Activated CD4-positive, alpha-beta T cell treated with anti-CD3 and anti-CD28 coated beads for 36 hours (primary cell): ENCODE measurements at regions not wholly inside any gene's neighbourhood (a gene's known extent, or its start where the extent isn't known, plus 50 kb on each side); places are given as distances from the start of the nearest gene placed in this dataset.
A peak's percentile ranks its signal among the peaks of the same experiment; 100 is the strongest.
"Not testable (repeated sequence)": the region's sequence is repeated elsewhere in the genome, so short reads cannot be mapped to it uniquely, and the experiment has no call there.

Experiments used
- ATAC-seq: fragments of 200-7000 bp; cut with Tn5 transposase; one replicate; pipeline ENCODE4 v1.10.0; 2021; ENCODE audit warnings: mild to moderate bottlenecking, moderate library complexity
- CTCF ChIA-PET: fragments of 350-600 bp; sonication (Branson Sonifier 250); formaldehyde crosslinking; loops from one replicate; lab custom pipeline; 2021; ENCODE audit warnings: antibody characterized with exemption; lab: Charles Lee
- POLR2A ChIA-PET: fragments of 350-600 bp; sonication (Branson Sonifier 250); formaldehyde crosslinking; loops from one replicate; lab custom pipeline; 2021; ENCODE audit warnings: antibody characterized with exemption, inconsistent platforms; lab: Charles Lee
- DNase-seq: peaks from one replicate; pipeline ENCODE4 v3.0.0-alpha.2; 2020
- H3K27ac Mint-ChIP-seq: one replicate; pipeline ENCODE4 v1.8.0; 2021; ENCODE audit warnings: mixed read lengths
- H3K27me3 Mint-ChIP-seq: one replicate; pipeline ENCODE4 v1.8.0; 2021; ENCODE audit warnings: mixed read lengths
- H3K36me3 Mint-ChIP-seq: one replicate; pipeline ENCODE4 v1.8.0; 2021; ENCODE audit warnings: low read depth, mixed read lengths
- H3K4me1 Mint-ChIP-seq: one replicate; pipeline ENCODE4 v1.8.0; 2021; ENCODE audit warnings: mixed read lengths
- H3K4me3 Mint-ChIP-seq: one replicate; pipeline ENCODE4 v1.8.0; 2021; ENCODE audit warnings: mild to moderate bottlenecking, moderate library complexity, mixed read lengths
- H3K9me3 Mint-ChIP-seq: one replicate; pipeline ENCODE4 v1.8.0; 2021; ENCODE audit warnings: low read depth, mixed read lengths
- intact Hi-C, 2 experiments: fragments of 100-400 bp; cut with DNase I in 1 of 2; cut with micrococcal nuclease in 1 of 2; formaldehyde crosslinking; loops; one replicate each; pipeline versions ENCODE4 v1.14.2 to v1.15.1; 2022 to 2024; cut with DNase I, micrococcal nuclease

- DNase-seq (no peak), ATAC-seq (no peak)
- peaks cover 8% of the 10 kb centered on the region for H3K4me1 Mint-ChIP-seq
- ChIA-PET CTCF (interaction anchor here (0.6 kb wide), 1 partner anchor 152 kb away, joined by 3 read pairs; no protein-coding TSS in a partner anchor), POLR2A (no interaction called here)
- no peaks in the 10 kb centered on the region for H3K9me3 Mint-ChIP-seq
- no peaks in the 10 kb centered on the region for H3K27me3 Mint-ChIP-seq
- H3K4me3 Mint-ChIP-seq, result no peak overlapping the region
- no peak overlapping the region for H3K27ac Mint-ChIP-seq
- no peaks in the 10 kb centered on the region for H3K36me3 Mint-ChIP-seq
- intact Hi-C loops, result no loop called here
Observed at GRCh38 chr3:194189243-194189791, 53.4 kb downstream of the HES1 start.

GRCh38 chr3:194191850-194192249 is 55.9 kb downstream of the HES1 start:
- POLR2A ChIA-PET, H3K27me3 Mint-ChIP-seq, CTCF ChIA-PET, H3K36me3 Mint-ChIP-seq, ATAC-seq, H3K9me3 Mint-ChIP-seq, DNase-seq, intact Hi-C loops, H3K4me3 Mint-ChIP-seq, H3K27ac Mint-ChIP-seq: not testable (repeated sequence)
- peaks cover 12% of the 10 kb centered on the region for H3K4me1 Mint-ChIP-seq

- Mint-ChIP-seq H3K4me3 (no peak overlapping the region), H3K36me3 (no peaks in the 10 kb centered on the region), H3K27ac (no peak overlapping the region), H3K4me1 (peaks cover 12% of the 10 kb centered on the region), H3K27me3 (peaks cover 2% of the 10 kb centered on the region), H3K9me3 (no peaks in the 10 kb centered on the region)
- peak; percentile 27 for DNase-seq
- ATAC-seq, result peak; percentile 49
- ChIA-PET CTCF (no interaction called here), POLR2A (no interaction called here)
- intact Hi-C loops, result no loop called here
Observed at GRCh38 chr3:194194051-194194756, 58.3 kb downstream of the HES1 start.

GRCh38 chr3:194194757-194195085 is 58.8 kb downstream of the HES1 start:
- intact Hi-C loops, result no loop called here
- DNase-seq (no peak), ATAC-seq (no peak)
- H3K27ac Mint-ChIP-seq, result no peak overlapping the region
- ChIA-PET POLR2A (no interaction called here), CTCF (no interaction called here)
- no peaks in the 10 kb centered on the region for H3K9me3 Mint-ChIP-seq
- no peaks in the 10 kb centered on the region for H3K36me3 Mint-ChIP-seq
- no peak overlapping the region for H3K4me3 Mint-ChIP-seq
- peaks cover 2% of the 10 kb centered on the region for H3K27me3 Mint-ChIP-seq
- peaks cover 12% of the 10 kb centered on the region for H3K4me1 Mint-ChIP-seq

- POLR2A ChIA-PET, result no interaction called here
- Mint-ChIP-seq H3K27me3 (peaks cover 2% of the 10 kb centered on the region), H3K9me3 (no peaks in the 10 kb centered on the region), H3K4me3 (no peak overlapping the region), H3K36me3 (no peaks in the 10 kb centered on the region), H3K4me1 (peaks cover 12% of the 10 kb centered on the region), H3K27ac (no peak overlapping the region)
- DNase-seq (no peak), ATAC-seq (no peak)
- intact Hi-C loops, result no loop called here
- CTCF ChIA-PET, result no interaction called here
Observed at GRCh38 chr3:194195611-194196010, 59.7 kb downstream of the HES1 start.

GRCh38 chr3:194196876-194197275 is 60.9 kb downstream of the HES1 start:
- no peak overlapping the region for H3K4me3 Mint-ChIP-seq
- CTCF ChIA-PET, result no interaction called here
- DNase-seq, result no peak
- H3K4me1 Mint-ChIP-seq, result peaks cover 12% of the 10 kb centered on the region
- H3K9me3 Mint-ChIP-seq, result no peaks in the 10 kb centered on the region
- POLR2A ChIA-PET, result no interaction called here
- intact Hi-C loops, result no loop called here
- ATAC-seq, result no peak
- no peak overlapping the region for H3K27ac Mint-ChIP-seq
- no peaks in the 10 kb centered on the region for H3K36me3 Mint-ChIP-seq
- peaks cover 2% of the 10 kb centered on the region for H3K27me3 Mint-ChIP-seq

GRCh38 chr3:194197396-194197960 is 61.5 kb downstream of the HES1 start:
- intact Hi-C loops, result no loop called here
- no peaks in the 10 kb centered on the region for H3K9me3 Mint-ChIP-seq
- DNase-seq (no peak), ATAC-seq (no peak)
- ChIA-PET CTCF (no interaction called here), POLR2A (no interaction called here)
- H3K27me3 Mint-ChIP-seq, result peaks cover 3% of the 10 kb centered on the region
- peaks cover 14% of the 10 kb centered on the region for H3K4me1 Mint-ChIP-seq
- H3K36me3 Mint-ChIP-seq, result no peaks in the 10 kb centered on the region
- no peak overlapping the region for H3K4me3 Mint-ChIP-seq
- no peak overlapping the region for H3K27ac Mint-ChIP-seq

GRCh38 chr3:194197981-194198695 is 62.2 kb downstream of the HES1 start:
- ATAC-seq (no peak), DNase-seq (no peak)
- CTCF ChIA-PET, result interaction anchor here (0.5 kb wide), 1 partner anchor 685 kb away, joined by 4 read pairs; no protein-coding TSS in a partner anchor
- no peak overlapping the region for H3K4me3 Mint-ChIP-seq
- H3K36me3 Mint-ChIP-seq, result no peaks in the 10 kb centered on the region
- no peak overlapping the region for H3K27ac Mint-ChIP-seq
- H3K27me3 Mint-ChIP-seq, result peaks cover 8% of the 10 kb centered on the region
- intact Hi-C loops, result no loop called here
- no peaks in the 10 kb centered on the region for H3K9me3 Mint-ChIP-seq
- H3K4me1 Mint-ChIP-seq, result peaks cover 18% of the 10 kb centered on the region
- POLR2A ChIA-PET, result no interaction called here

- peaks cover 13% of the 10 kb centered on the region for H3K27me3 Mint-ChIP-seq
- ATAC-seq (no peak), DNase-seq (no peak)
- intact Hi-C loops, result no loop called here
- POLR2A ChIA-PET, result no interaction called here
- H3K9me3 Mint-ChIP-seq, result no peaks in the 10 kb centered on the region
- no peak overlapping the region for H3K27ac Mint-ChIP-seq
- H3K4me3 Mint-ChIP-seq, result no peak overlapping the region
- CTCF ChIA-PET, result interaction anchor here (0.5 kb wide), 1 partner anchor 686 kb away, joined by 4 read pairs; no protein-coding TSS in a partner anchor
- H3K4me1 Mint-ChIP-seq, result peaks cover 21% of the 10 kb centered on the region
- no peaks in the 10 kb centered on the region for H3K36me3 Mint-ChIP-seq
Observed at GRCh38 chr3:194198938-194199337, 63.0 kb downstream of the HES1 start.

GRCh38 chr3:194200422-194201081 is 64.6 kb downstream of the HES1 start:
- H3K9me3 Mint-ChIP-seq, result no peaks in the 10 kb centered on the region
- no peaks in the 10 kb centered on the region for H3K36me3 Mint-ChIP-seq
- CTCF ChIA-PET, result interaction anchor here (0.5 to 1.3 kb wide), 3 partner anchors 14 to 267 kb away, joined by 3 read pairs; no protein-coding TSS in a partner anchor
- peaks cover 22% of the 10 kb centered on the region for H3K4me1 Mint-ChIP-seq
- no peak overlapping the region for H3K27ac Mint-ChIP-seq
- no peak overlapping the region for H3K4me3 Mint-ChIP-seq
- no peak for DNase-seq
- no peak for ATAC-seq
- POLR2A ChIA-PET, result no interaction called here
- intact Hi-C loops, result loop anchor here in 1 of 2 experiments (10.0 kb wide), 1 partner anchor 114 kb away; no protein-coding TSS in a partner anchor
- H3K27me3 Mint-ChIP-seq, result peaks cover 18% of the 10 kb centered on the region

GRCh38 chr3:194201953-194202666 is 66.2 kb downstream of the HES1 start:
- intact Hi-C loops, result loop anchor here in 1 of 2 experiments (10.0 kb wide), 1 partner anchor 113 kb away; no protein-coding TSS in a partner anchor
- ChIA-PET CTCF (no interaction called here), POLR2A (no interaction called here)
- no peak for DNase-seq
- Mint-ChIP-seq H3K4me1 (peaks cover 28% of the 10 kb centered on the region), H3K9me3 (no peaks in the 10 kb centered on the region), H3K27me3 (peaks cover 21% of the 10 kb centered on the region), H3K27ac (peak overlapping the region; percentile 39), H3K36me3 (no peaks in the 10 kb centered on the region), H3K4me3 (no peak overlapping the region)
- ATAC-seq, result peak; percentile 50
